Ovary (tissue), 7 donors: ENCODE measurements at regions not wholly inside any gene's neighbourhood (a gene's known extent, or its start where the extent isn't known, plus 50 kb on each side); places are given as distances from the start of the nearest gene placed in this dataset.

Experiments used
- DNase-seq, 5 donors: peaks; one replicate each; pipeline ENCODE4 v3.0.0-alpha.2; 2019 to 2020
- H3K27ac ChIP-seq, 2 donors: fragments of 200-600 bp; one replicate each; pipeline versions ENCODE4 v1.5.1 to v1.8.0; 2019 to 2022
- H3K27me3 ChIP-seq: fragments of 200-600 bp; one replicate; pipeline ENCODE4 v1.8.0; 2022
- H3K36me3 ChIP-seq: fragments of 200-600 bp; sonication (generic); one replicate; pipeline ENCODE4 v1.5.1; 2019
- H3K4me1 ChIP-seq: one replicate; pipeline ENCODE4 v1.8.1; 2013; ENCODE audit warnings: mild to moderate bottlenecking, moderate library complexity; ENCODE audit not compliant: insufficient read depth
- H3K4me3 ChIP-seq: fragments of 200-600 bp; sonication (generic); one replicate; pipeline ENCODE4 v1.5.1; 2017
- H3K9me3 ChIP-seq, 2 donors: fragments of 200-600 bp in 1 of 2; sonication (generic) in 1 of 2; one replicate each; pipeline versions ENCODE4 v1.5.1 to v1.8.1; 2013 to 2019; ENCODE audit warnings: mild to moderate bottlenecking in 1 of 2, moderate library complexity in 1 of 2
- CTCF ChIP-seq, 3 donors: fragments of 450-650 bp in 2 of 3; fragments of 200-600 bp in 1 of 3; IDR thresholded peaks; one replicate each; pipeline versions ENCODE4 v1.5.1 to v1.8.0; 2016 to 2022; ENCODE audit warnings: antibody characterized with exemption in 3 of 3, mild to moderate bottlenecking in 1 of 3
- EP300 ChIP-seq: sonication (generic); formaldehyde crosslinking; IDR thresholded peaks from one replicate; pipeline ENCODE4 v1.6.1; 2017; ENCODE audit warnings: antibody characterized with exemption
- POLR2A ChIP-seq: fragments of 450-650 bp; IDR thresholded peaks from one replicate; pipeline ENCODE4 v1.6.1; 2017; ENCODE audit warnings: antibody characterized with exemption, mild to moderate bottlenecking, moderate library complexity
- WGBS, 3 donors: extraction: QIAGEN DNeasy Blood & Tissue Kit in 1 of 3; methylation state at CpG; one replicate each; pipeline versions ENCODE4 v1.1.5 to v1.1.7; 2013 to 2017; 5-methylcytosine and 5-hydroxymethylcytosine counted together
- intact Hi-C, 4 donors: fragments of 100-400 bp; cut with DNase I; formaldehyde crosslinking; loops; one replicate each; pipeline versions ENCODE4 v1.11.0 to v1.15.1; 2022 to 2023
- donor health status: DM: no; HTN: no; CAD: no; lungs with moderate emphysema.
- donor health status: DM: no; HTN: no; CAD: no.
- donor health status: Bipolar disorder and iron deficiency.
- donor health status: DM: no; HTN: no; CAD: no.
- donor health status: DM: yes; HTN: yes; CAD: no.

GRCh38 chr20:63082939-63083735, 76.4 kb upstream of the BHLHE23 start:
- Histone ChIP-seq H3K36me3 (no peaks in the 10 kb centered on the region), H3K27me3 (no peaks in the 10 kb centered on the region), H3K4me3 (no peak overlapping the region), H3K9me3 (no peaks in the 10 kb centered on the region), H3K27ac (no peak overlapping the region), H3K4me1 (no peaks in the 10 kb centered on the region)
- DNase-seq, result no peak
- intact Hi-C loops, result no loop called here
- WGBS, 3 donors, result 79 to 82% (median 81%) methylated on average over 22 to 23 of the region's 23 CpGs
- no peak for TF ChIP-seq CTCF (IDR thresholded peaks at IDR 0.05)
- TF ChIP-seq EP300, result no peak
- no peak for TF ChIP-seq POLR2A

- no peak for TF ChIP-seq POLR2A
- TF ChIP-seq EP300, result no peak
- TF ChIP-seq CTCF (IDR thresholded peaks at IDR 0.05), result no peak
- no peak overlapping the region for H3K4me3 ChIP-seq
- H3K9me3 ChIP-seq, result no peaks in the 10 kb centered on the region
- 9 to 14% (median 11%) methylated on average over 13 to 15 of the region's 15 CpGs for WGBS, 3 donors
- H3K4me1 ChIP-seq, result no peaks in the 10 kb centered on the region
- intact Hi-C loops, result no loop called here
- no peaks in the 10 kb centered on the region for H3K36me3 ChIP-seq
- no peak overlapping the region for H3K27ac ChIP-seq
- no peaks in the 10 kb centered on the region for H3K27me3 ChIP-seq
- peak in 2 of 5 donors; percentile 38 to 61 for DNase-seq
Measured at GRCh38 chr20:63082308-63082938, 75.7 kb upstream of the BHLHE23 start.

- DNase-seq, result peak in 1 of 5 donors; percentile 10
- intact Hi-C loops, result no loop called here
- no peak overlapping the region for H3K27ac ChIP-seq
- H3K4me3 ChIP-seq, result no peak overlapping the region
- no peaks in the 10 kb centered on the region for H3K36me3 ChIP-seq
- TF ChIP-seq POLR2A (no peak), EP300 (no peak), CTCF (IDR thresholded peaks at IDR 0.05) (no peak)
- WGBS, 3 donors, result 36 to 49% (median 38%) methylated on average over 10 of the region's 10 CpGs
- no peaks in the 10 kb centered on the region for H3K27me3 ChIP-seq
- H3K9me3 ChIP-seq, result no peaks in the 10 kb centered on the region
- H3K4me1 ChIP-seq, result no peaks in the 10 kb centered on the region
Measured at GRCh38 chr20:63081831-63082230, 75.1 kb upstream of the BHLHE23 start.

GRCh38 chr20:63081351-63081750, 74.6 kb upstream of the BHLHE23 start:
- TF ChIP-seq POLR2A (no peak), CTCF (IDR thresholded peaks at IDR 0.05) (no peak), EP300 (no peak)
- H3K27me3 ChIP-seq, result no peaks in the 10 kb centered on the region

More at GRCh38 chr20:63081351-63081750, 74.6 kb upstream of the BHLHE23 start:
- H3K4me1 ChIP-seq, result no peaks in the 10 kb centered on the region
- H3K4me3 ChIP-seq, result no peak overlapping the region
- 55 to 76% (median 75%) methylated on average over 5 of the region's 5 CpGs for WGBS, 3 donors
- intact Hi-C loops, result no loop called here
- peak in 1 of 5 donors; percentile 10 for DNase-seq
- H3K9me3 ChIP-seq, result peaks cover 0 to 3% of the 10 kb centered on the region in 2 donors
- H3K27ac ChIP-seq, result no peak overlapping the region
- no peaks in the 10 kb centered on the region for H3K36me3 ChIP-seq
